IMR-90 (cell line): ENCODE measurements at regions not wholly inside any gene's neighbourhood (a gene's known extent, or its start where the extent isn't known, plus 50 kb on each side); places are given as distances from the start of the nearest gene placed in this dataset.

Experiments
- ATAC-seq: fragments of 200-7000 bp; cut with Tn5 transposase; 2 replicates; pipeline ENCODE4 v1.9.1; 2020; ENCODE audit warnings: low read depth, mild to moderate bottlenecking, moderate library complexity
- BruUV-seq: library from RNA; stranded (reverse); fragments of 400-500 nt; replicated peaks from 2 replicates; lab custom pipeline; 2021; lab: Mats Ljungman, UMichigan
- CTCF ChIA-PET: fragments of 300-600 bp; formaldehyde crosslinking; extraction: SDS; loops from one replicate; lab custom pipeline; 2021; ENCODE audit warnings: antibody characterized with exemption; lab: Yijun Ruan, JAX
- POLR2A ChIA-PET: fragments of 300-600 bp; sonication (Branson Sonifier 250); formaldehyde crosslinking; loops from one replicate; lab custom pipeline; 2022; ENCODE audit warnings: antibody characterized with exemption; ENCODE audit not compliant: unreplicated experiment; lab: Charles Lee
- DNase-seq: peaks from one replicate; pipeline ENCODE4 v3.0.0; 2013
- H2AFZ ChIP-seq: replicated peaks from 2 replicates; pipeline ENCODE3; 2013; ENCODE audit warnings: low read length, mild to moderate bottlenecking; ENCODE audit not compliant: poor library complexity
- H2AK5ac ChIP-seq: 2 replicates; pipeline ENCODE4 v1.6.1; 2013; ENCODE audit warnings: low read depth, low read length, inconsistent platforms
- H2AK9ac ChIP-seq: replicated peaks from 2 replicates; pipeline ENCODE3; 2013; ENCODE audit warnings: mild to moderate bottlenecking, low read depth, low read length, moderate library complexity; ENCODE audit not compliant: poor library complexity
- H2BK120ac ChIP-seq: 2 replicates; pipeline ENCODE4 v1.6.1; 2013; ENCODE audit warnings: low read depth, low read length, inconsistent platforms
- H2BK15ac ChIP-seq: 3 replicates; pipeline ENCODE4 v1.6.1; 2013; ENCODE audit warnings: low read depth, low read length, inconsistent platforms
- H2BK20ac ChIP-seq: 2 replicates; pipeline ENCODE4 v1.6.1; 2013; ENCODE audit warnings: low read depth, mild to moderate bottlenecking, inconsistent platforms, low read length, moderate library complexity
- H2BK5ac ChIP-seq: 2 replicates; pipeline ENCODE4 v1.6.1; 2013; ENCODE audit warnings: mild to moderate bottlenecking, low read depth, low read length, inconsistent platforms; ENCODE audit not compliant: poor library complexity, severe bottlenecking
- H3K14ac ChIP-seq: replicated peaks from 2 replicates; pipeline ENCODE4 v1.6.1; 2013; ENCODE audit warnings: low read depth, low read length, inconsistent platforms
- H3K18ac ChIP-seq: 2 replicates; pipeline ENCODE4 v1.6.1; 2013; ENCODE audit warnings: low read depth, low read length, control low read depth
- H3K23ac ChIP-seq: 2 replicates; pipeline ENCODE4 v1.6.1; 2013; ENCODE audit warnings: low read depth, low read length, inconsistent platforms
- H3K27ac ChIP-seq: 2 replicates; pipeline ENCODE4 v1.5.1; 2013; ENCODE audit warnings: mild to moderate bottlenecking, control low read depth, low read length; ENCODE audit not compliant: insufficient read depth
- H3K27me3 ChIP-seq: 2 replicates; pipeline ENCODE4 v1.6.1; 2013; ENCODE audit warnings: low read length; ENCODE audit not compliant: control insufficient read depth, insufficient read depth
- H3K36me3 ChIP-seq: 2 replicates; pipeline ENCODE4 v1.6.1; 2013; ENCODE audit warnings: low read length, mixed read lengths; ENCODE audit not compliant: control insufficient read depth, insufficient read depth
- H3K4ac ChIP-seq: 2 replicates; pipeline ENCODE4 v1.6.1; 2013; ENCODE audit warnings: low read depth, low read length, inconsistent platforms
- H3K4me1 ChIP-seq: 2 replicates; pipeline ENCODE4 v1.6.1; 2013; ENCODE audit warnings: low read length, mixed read lengths; ENCODE audit not compliant: control insufficient read depth, insufficient read depth
- H3K4me2 ChIP-seq: 2 replicates; pipeline ENCODE4 v1.6.1; 2013; ENCODE audit warnings: low read depth, mild to moderate bottlenecking, control low read depth, low read length, moderate library complexity
- H3K4me3 ChIP-seq: 2 replicates; pipeline ENCODE4 v1.5.1; 2013; ENCODE audit warnings: low read depth, mild to moderate bottlenecking, control low read depth, low read length, moderate library complexity; ENCODE audit not compliant: insufficient read depth
- H3K56ac ChIP-seq: 2 replicates; pipeline ENCODE4 v1.6.1; 2013; ENCODE audit warnings: low read length, inconsistent platforms; ENCODE audit not compliant: insufficient read depth; ENCODE audit errors: extremely low read depth
- H3K79me1 ChIP-seq, 2 experiments: 2 replicates each; pipeline ENCODE4 v1.6.1; 2013; ENCODE audit warnings: low read length in 2 of 2, inconsistent platforms in 1 of 2, low read depth in 1 of 2
- H3K9ac ChIP-seq: 2 replicates; pipeline ENCODE4 v1.6.1; 2013; ENCODE audit warnings: low read depth, low read length, control low read depth
- H3K9me1 ChIP-seq: 2 replicates; pipeline ENCODE4 v1.6.1; 2013; ENCODE audit warnings: low read length, inconsistent platforms; ENCODE audit not compliant: insufficient read depth
- H3K9me3 ChIP-seq: 2 replicates; pipeline ENCODE4 v1.6.1; 2013; ENCODE audit warnings: low read length; ENCODE audit not compliant: control insufficient read depth, insufficient read depth
- H4K20me1 ChIP-seq: 2 replicates; pipeline ENCODE4 v1.6.1; 2013; ENCODE audit warnings: low read length, inconsistent platforms; ENCODE audit not compliant: insufficient read depth
- H4K5ac ChIP-seq: 2 replicates; pipeline ENCODE4 v1.6.1; 2013; ENCODE audit warnings: mild to moderate bottlenecking, low read depth, low read length, control low read depth
- H4K8ac ChIP-seq, 2 experiments: 2 replicates each; pipeline ENCODE4 v1.6.1; 2013; ENCODE audit warnings: low read depth in 2 of 2, low read length in 2 of 2, control low read depth in 1 of 2, inconsistent platforms in 1 of 2
- H4K91ac ChIP-seq: 2 replicates; pipeline ENCODE4 v1.6.1; 2013; ENCODE audit warnings: low read depth, low read length, inconsistent platforms; ENCODE audit not compliant: insufficient read depth
- WGBS, 2 experiments: methylation state at CpG; one replicate each; pipeline versions ENCODE4 v1.1.5 to v1.1.7; 2013; ENCODE audit warnings: missing lambda C conversion rate in 2 of 2; ENCODE audit not compliant: insufficient read length in 1 of 2; ENCODE audit errors: extremely low coverage in 2 of 2; 5-methylcytosine and 5-hydroxymethylcytosine counted together
- dilution Hi-C: fragments of 300-500 bp; cut with HindIII; formaldehyde crosslinking; loops from one replicate; pipeline ENCODE4 v1.14.3; 2018; ENCODE audit warnings: low sequenced_read_pairs; ENCODE audit not compliant: unreplicated experiment
- in situ Hi-C: fragments of 300-500 bp; cut with MboI; formaldehyde crosslinking; loops from 3 replicates; pipeline ENCODE4 v1.14.3; 2019; ENCODE audit warnings: low sequenced_read_pairs, inconsistent platforms, mixed read lengths
- intact Hi-C: fragments of 100-400 bp; cut with micrococcal nuclease; formaldehyde crosslinking; loops from 2 replicates; pipeline ENCODE4 v1.10.0; 2022
- TF ChIP-seq, protein P1 (sequence below): fragments of 150-350 bp; IDR thresholded peaks from 2 replicates; pipeline ENCODE4 v1.6.1; 2017; ENCODE audit warnings: mild to moderate bottlenecking, antibody characterized with exemption, low read length, low read depth

DNA sequence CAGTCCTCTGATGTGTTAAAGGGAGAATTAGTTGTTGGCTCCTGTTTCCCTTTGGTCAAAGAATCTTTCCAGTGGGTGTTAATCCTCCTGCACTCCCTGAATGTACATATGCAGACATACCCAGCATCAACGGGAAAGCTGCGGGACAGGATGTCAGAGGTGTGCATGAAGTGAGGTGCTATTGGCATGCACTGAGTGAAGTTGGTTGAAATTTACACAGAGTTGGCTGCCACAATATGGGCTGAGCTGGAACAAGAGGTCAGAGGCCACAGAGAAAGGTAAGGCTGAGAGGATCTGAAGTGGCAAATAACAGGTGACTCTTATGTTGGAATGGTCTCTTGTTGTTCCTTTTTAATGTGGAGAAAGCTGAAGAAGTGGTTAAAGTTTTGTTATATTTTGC is 82.7 kb upstream of the AKIRIN2 start:
- no peak overlapping the region for H3K14ac ChIP-seq
- dilution Hi-C loops (no loop called here), in situ Hi-C loops (no loop called here), intact Hi-C loops (no loop called here)
- H2AK5ac ChIP-seq = no peak overlapping the region
- WGBS, 2 experiments = 100% methylated on average over 1 of the region's 2 CpGs; no CpG with 5 or more reads in 1 of the 2 experiments
- DNase-seq (no peak), ATAC-seq (no peak)
- no peak overlapping the region for H3K27ac ChIP-seq
- ChIA-PET POLR2A (interaction anchor here (0.8 kb wide), 1 partner anchor 11 kb away, joined by 4 read pairs; no protein-coding TSS in a partner anchor), CTCF (interaction anchor here (0.8 to 2.0 kb wide), 2 partner anchors 10 to 82 kb away, joined by 3 to 8 read pairs; no protein-coding TSS in a partner anchor)
- no peak overlapping the region for H3K56ac ChIP-seq
- BruUV-seq = no TSS peak
- no peak overlapping the region for H3K4me2 ChIP-seq
- H3K79me1 ChIP-seq = no peaks in the 10 kb centered on the region
- H3K18ac ChIP-seq = no peak overlapping the region
- H3K4me1 ChIP-seq = peaks cover 6% of the 10 kb centered on the region
- no peak overlapping the region for H4K8ac ChIP-seq
- no peak overlapping the region for H3K9ac ChIP-seq
- no peak overlapping the region for H2BK15ac ChIP-seq
- H4K20me1 ChIP-seq = no peaks in the 10 kb centered on the region
- no peak overlapping the region for H3K23ac ChIP-seq
- H2BK120ac ChIP-seq = no peak overlapping the region
- peaks cover 3% of the 10 kb centered on the region; the same call in 1 of the 2 replicates for H3K9me1 ChIP-seq
- no peak overlapping the region for H2BK5ac ChIP-seq
- no peaks in the 10 kb centered on the region; the same call in 1 of the 2 replicates for H3K9me3 ChIP-seq
- no peaks in the 10 kb centered on the region for H3K36me3 ChIP-seq
- TF ChIP-seq, protein P1, sequence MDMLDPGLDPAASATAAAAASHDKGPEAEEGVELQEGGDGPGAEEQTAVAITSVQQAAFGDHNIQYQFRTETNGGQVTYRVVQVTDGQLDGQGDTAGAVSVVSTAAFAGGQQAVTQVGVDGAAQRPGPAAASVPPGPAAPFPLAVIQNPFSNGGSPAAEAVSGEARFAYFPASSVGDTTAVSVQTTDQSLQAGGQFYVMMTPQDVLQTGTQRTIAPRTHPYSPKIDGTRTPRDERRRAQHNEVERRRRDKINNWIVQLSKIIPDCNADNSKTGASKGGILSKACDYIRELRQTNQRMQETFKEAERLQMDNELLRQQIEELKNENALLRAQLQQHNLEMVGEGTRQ = no peak
- no peak overlapping the region for H3K4me3 ChIP-seq
- no peak overlapping the region for H2BK20ac ChIP-seq
- peaks cover 15% of the 10 kb centered on the region for H3K27me3 ChIP-seq
- no peak overlapping the region for H2AK9ac ChIP-seq
- H2AFZ ChIP-seq = no peak overlapping the region
- no peak overlapping the region for H3K4ac ChIP-seq
- no peak overlapping the region for H4K91ac ChIP-seq
- no peak overlapping the region for H4K5ac ChIP-seq
